SU-DHL-6 (cell line): ENCODE measurements at regions not wholly inside any gene's neighbourhood (a gene's known extent, or its start where the extent isn't known, plus 50 kb on each side); places are given as distances from the start of the nearest gene placed in this dataset.

Experiments
- CTCF ChIP-seq: fragments of 200-600 bp; sonication (generic); IDR thresholded peaks from one replicate; pipeline ENCODE4 v1.5.1; 2017; ENCODE audit warnings: antibody characterized with exemption, mild to moderate bottlenecking, low read length, moderate library complexity; ENCODE audit not compliant: insufficient read depth, poor library complexity, severe bottlenecking
- EZH2phosphoT487 ChIP-seq: fragments of 200-600 bp; sonication (generic), shearing (Covaris generic); conservative IDR thresholded peaks from 2 replicates; pipeline ENCODE4 v1.6.1; 2018; ENCODE audit warnings: mild to moderate bottlenecking, antibody characterized with exemption, low read length, moderate library complexity, mixed read lengths

- TF ChIP-seq CTCF (no peak), EZH2phosphoT487 (no peak)
Measured at GRCh38 chr6:67634199-67634598, 1000.9 kb upstream of the ADGRB3 start.
